ENCODE measurements at regions not wholly inside any gene's neighbourhood (a gene's known extent, or its start where the extent isn't known, plus 50 kb on each side); places are given as distances from the start of the nearest gene placed in this dataset.

DNA sequence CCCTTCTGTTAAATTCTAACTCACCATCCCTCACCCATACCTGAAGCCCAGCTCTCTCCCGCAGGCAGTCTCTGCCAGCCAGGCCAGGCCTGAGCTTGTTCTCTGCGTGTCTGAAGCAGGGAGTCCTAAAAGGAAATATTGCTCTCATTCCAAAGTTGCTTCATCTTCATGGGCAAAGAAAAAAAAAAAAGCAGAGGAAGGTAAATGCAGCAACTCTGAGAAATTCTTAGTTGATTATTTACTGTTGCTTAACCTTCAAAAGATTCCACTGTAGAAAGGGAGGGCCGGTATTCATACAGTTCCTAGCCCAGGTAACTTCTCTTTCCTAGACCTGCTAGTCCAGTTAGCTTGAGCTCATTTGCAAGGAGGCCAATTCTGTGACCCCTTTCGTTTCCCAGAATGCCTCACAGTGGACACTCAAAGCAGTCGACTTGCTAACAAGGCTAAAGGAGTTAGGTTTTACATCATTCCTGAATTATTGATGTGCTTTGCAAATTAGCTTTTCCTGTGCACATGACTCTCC lies 193.5 kb upstream of the EEA1 start:
- TF ChIP-seq ZBTB33 (IDR thresholded peaks at IDR 0.05; ENCODE audit: borderline replicate concordance, low read depth) (no peak), CTCF (IDR thresholded peaks at IDR 0.05) (no peak), RFX5 (IDR thresholded peaks at IDR 0.05; ENCODE audit: low read length) (no peak), USF1 (IDR thresholded peaks at IDR 0.05; ENCODE audit: borderline replicate concordance, low read depth) (no peak)

Data from SK-N-SH (cell line).